Fibroblast of skin of abdomen (primary cell): ENCODE measurements at regions not wholly inside any gene's neighbourhood (a gene's known extent, or its start where the extent isn't known, plus 50 kb on each side); places are given as distances from the start of the nearest gene placed in this dataset.
"Not testable (repeated sequence)": the region's sequence is repeated elsewhere in the genome, so short reads cannot be mapped to it uniquely, and the experiment has no call there.

Source experiments
- DNase-seq: peaks from one replicate; pipeline ENCODE4 v3.0.0-alpha.2; 2013

GRCh38 chr21:26320596-26320995, 150.0 kb upstream of the APP start:
- DNase-seq = no peak

DNA sequence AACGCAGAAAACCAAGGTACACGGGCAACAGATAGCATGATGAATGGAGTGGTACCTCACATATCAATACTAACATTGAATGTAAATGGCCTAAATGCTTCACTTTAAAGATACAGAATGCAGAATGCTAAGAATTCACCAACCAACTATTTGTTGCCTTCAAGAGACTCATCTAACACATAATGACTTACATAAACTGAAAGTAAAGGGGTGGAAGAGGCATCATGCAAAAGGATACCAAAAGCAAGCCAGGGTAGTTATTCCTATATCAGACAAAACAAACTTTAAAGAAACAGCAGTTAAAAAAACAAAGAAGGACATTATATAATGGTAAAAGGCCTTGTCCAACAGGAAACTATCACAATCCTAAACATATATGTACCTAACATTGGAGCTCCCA, 137.1 kb upstream of the APP start:
- no peak for DNase-seq

DNA sequence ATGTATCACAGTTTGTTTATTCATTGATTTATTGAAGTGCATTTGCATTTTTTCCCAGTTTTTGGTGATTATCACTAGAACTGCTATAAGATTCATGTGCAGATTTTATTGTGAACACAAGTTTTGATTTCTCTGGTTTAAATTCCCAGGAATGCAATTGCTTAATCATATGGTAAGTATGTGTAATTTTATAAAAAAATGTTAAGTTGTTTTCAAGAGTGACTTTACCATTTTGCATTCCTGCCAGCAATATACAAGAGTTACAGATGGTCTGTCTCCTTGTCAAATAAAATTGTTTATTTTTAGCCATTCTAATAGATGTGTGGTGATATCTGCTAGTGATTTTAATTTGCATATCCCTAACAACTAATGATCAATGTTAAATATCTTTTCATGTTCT, 127.3 kb upstream of the APP start:
- peak; percentile 23 for DNase-seq

DNA sequence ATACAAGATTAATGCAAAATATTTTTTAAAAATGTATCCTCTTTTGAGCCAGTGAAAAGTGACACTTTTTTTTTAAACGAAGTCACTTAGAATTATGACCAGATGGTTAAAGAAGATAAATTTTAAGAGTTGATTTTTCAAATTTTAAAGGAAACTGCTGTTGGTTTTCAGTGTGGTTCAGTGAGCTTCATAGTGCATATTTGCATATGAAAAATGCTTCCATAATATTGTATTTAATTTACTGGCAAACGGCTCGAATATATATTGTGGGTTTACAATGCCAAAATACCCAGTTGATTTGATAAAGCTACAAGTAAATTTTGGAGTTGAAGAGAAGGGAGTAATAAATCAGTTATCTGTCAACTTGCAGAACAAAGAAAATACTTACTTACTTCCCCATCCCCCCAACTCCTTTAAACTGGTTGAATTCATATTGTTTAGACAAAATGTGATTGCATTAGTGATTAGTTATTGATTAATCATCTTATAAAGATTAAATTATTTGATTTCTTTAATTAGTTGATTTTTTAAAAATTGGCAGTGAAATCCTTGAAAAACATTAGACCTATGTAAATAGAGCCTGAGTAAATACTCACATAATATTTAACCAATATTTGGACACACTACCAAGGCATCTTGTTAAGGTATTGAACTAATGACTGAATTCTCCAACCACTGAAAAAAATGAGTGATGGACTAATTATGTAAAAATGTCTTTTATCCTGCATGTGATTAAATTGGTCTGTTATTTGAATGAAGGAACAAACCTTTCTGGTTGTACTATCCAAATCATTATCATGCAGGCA, 122.8 kb upstream of the APP start:
- no peak for DNase-seq

- DNase-seq = no peak
Measured at GRCh38 chr21:26288026-26288425, 117.5 kb upstream of the APP start.

- DNase-seq = no peak
Measured at GRCh38 chr21:26284531-26284930, 114.0 kb upstream of the APP start.

DNA sequence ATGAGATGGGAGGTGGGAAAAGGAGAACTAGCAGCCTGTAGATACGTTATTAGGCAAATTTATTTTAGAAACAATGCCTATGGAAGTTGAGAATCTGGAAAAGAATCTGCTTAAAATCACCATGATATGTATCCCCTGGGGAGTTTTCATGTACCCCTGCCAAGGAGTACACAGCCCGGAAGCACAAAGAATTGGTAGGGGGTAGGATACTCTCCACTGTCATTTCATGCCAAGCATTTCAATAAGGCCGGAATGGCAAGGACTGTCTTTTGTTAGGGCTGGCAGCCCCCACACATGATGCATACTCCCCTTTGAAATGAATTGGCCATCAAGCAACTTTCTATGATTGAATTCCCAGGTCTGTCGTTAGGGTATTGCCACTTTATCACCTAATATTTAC, 111.5 kb upstream of the APP start:
- DNase-seq = no peak

- no peak for DNase-seq
Measured at GRCh38 chr21:26281506-26281905, 110.9 kb upstream of the APP start.

- DNase-seq = peak; percentile 52
Measured at GRCh38 chr21:26280775-26281174, 110.2 kb upstream of the APP start.

DNA sequence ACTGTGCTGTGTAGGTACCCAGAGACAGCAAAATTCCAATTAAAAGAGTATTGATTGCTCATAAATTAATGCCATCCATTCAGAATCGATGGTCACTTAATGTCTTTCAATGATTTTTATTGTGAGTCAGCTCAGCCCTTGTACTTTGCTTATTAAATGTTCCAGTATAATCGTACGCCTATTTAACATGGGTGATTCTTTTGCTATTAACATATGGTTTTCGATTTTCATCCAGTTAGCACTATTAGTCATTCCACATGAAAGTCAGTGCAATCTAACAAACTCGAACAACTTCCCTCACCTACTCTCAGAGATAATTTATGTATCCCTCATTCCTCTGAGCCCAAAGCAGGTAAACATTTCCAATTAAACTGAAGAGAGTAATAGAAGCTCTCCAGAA, 109.6 kb upstream of the APP start:
- peak; percentile 14 for DNase-seq

DNA sequence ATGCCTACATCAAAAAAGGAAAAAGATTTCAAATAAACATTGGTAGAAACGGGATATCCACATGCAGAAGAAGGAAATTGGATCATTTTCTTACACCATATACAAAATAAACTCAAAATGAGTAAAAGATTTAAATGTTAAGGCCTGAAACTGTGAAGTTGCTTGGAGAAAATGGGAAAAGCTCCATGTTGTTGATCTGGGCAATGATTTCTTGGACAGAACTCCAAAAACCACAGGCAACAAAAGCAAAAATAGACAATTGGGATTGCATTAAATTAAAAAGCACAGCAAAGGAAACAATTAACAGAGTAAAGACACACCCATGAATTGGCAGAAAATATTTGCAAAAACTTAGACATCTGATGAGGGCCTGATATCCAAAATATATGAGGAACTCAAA, 105.2 kb upstream of the APP start:
- DNase-seq = no peak

DNA sequence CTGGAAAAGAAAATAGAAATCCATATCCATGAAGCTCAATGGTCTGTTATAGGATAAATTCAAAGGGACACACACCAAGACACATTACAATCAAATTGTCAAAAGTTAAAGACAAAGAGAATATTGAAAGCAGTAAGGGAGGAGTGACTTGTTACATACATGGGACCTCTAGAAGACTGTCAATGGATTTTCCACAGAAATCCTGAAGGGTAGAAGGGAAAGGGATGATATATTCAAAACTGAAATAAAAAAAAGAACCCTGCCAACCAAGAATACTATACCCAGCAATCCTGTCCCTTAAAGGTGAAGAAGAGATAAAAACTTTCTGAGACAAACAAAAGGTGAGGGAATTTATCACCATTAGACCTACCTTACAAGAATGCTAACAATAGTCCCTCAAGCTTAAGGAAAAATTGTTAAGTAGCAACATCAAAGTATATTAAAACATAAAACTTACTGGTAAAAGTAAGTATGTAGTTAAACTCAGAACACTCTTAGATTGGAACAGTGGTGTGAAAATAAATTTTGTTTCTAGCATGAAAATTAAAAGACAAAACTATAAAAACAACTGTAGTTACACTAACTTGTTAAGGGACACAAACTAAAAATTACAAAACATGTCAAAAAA, 103.2 kb upstream of the APP start:
- no peak for DNase-seq

- no peak for DNase-seq
Measured at GRCh38 chr21:26267389-26267788, 96.8 kb upstream of the APP start.

DNA sequence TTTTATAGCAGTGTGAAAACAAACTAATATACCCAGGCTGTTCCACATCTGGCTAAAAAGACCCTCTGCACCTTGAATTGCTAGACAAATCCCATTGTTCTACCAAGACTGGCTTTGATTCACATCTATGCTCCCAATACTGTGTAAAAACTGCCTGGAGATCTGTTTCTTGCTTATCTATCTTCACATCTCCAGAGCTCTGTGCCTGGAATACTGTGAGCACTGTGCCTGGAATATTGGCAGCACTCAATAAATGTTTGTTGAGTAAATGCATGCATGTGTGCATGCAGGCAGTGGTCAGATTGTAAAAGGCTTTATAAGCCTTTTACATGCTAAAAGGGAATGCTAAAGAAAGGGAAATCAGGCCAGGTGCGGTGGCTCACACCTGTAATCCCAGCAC, 75.5 kb upstream of the APP start:
- DNase-seq = no peak

- DNase-seq = no peak
Measured at GRCh38 chr21:26245428-26245827, 74.9 kb upstream of the APP start.

DNA sequence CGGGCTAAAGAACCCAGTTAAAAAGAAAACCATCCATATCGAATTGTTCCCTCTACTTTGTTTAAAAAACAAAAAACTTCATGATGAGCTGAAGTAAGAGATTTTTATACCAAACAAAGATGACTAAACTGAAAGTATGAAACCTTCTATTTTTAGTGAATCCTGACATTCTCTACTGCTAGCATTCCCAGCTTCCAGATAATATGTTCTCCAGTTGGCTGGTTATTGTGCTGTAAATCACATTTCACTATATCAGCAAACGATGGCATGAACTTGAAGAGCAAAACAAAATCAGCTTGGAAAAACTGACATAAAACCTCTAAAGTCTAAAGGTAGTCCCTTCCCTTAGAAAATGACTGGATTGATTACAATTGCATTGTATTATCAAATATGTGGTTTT, 68.1 kb upstream of the APP start:
- no peak for DNase-seq

DNA sequence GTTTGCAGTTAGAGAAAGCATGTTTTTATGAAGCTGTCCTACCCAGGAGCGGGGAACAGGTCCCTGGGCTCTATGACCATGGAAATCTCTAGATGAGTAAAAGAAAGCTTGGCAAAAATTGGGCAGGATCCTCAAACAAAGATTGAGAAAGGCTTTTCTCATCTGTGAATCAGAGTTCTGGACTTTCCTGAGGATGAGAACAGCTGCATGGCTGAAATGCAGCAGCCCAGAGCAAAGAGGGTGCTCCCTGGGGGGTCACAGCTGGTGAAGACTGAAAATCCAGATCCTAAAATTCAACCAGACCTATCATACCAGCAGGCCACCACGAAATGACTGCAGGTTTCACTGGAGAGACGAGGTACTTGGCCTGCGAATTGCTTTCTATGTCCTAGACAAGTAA, 65.7 kb upstream of the APP start:
- no peak for DNase-seq

- DNase-seq = not testable (repeated sequence)
Measured at GRCh38 chr21:26233297-26233696, 62.7 kb upstream of the APP start.

- DNase-seq = not testable (repeated sequence)
Measured at GRCh38 chr21:26232491-26232890, 61.9 kb upstream of the APP start.

- DNase-seq = peak; percentile 41
Measured at GRCh38 chr21:26227130-26227529, 56.6 kb upstream of the APP start.

- DNase-seq = no peak
Measured at GRCh38 chr21:26226724-26227123, 56.2 kb upstream of the APP start.

DNA sequence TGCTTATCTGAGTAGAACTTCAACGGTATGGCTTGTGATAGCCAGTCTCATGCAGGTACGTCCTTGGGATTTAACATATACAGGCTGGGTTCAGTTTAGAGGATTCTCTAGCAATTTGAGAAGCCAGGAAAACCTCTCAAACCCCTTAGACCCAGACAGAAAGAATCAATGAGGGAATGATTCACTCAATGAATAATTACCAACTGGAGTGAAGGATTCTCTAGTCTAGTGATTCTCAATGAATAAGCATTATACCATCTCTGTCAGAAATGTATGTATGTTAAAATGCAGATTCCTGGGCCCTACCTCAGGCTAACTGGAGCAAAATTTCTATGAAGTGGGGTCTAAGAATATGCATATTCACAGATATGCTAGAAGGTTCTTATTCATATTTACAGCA, 54.5 kb upstream of the APP start:
- DNase-seq = no peak

DNA sequence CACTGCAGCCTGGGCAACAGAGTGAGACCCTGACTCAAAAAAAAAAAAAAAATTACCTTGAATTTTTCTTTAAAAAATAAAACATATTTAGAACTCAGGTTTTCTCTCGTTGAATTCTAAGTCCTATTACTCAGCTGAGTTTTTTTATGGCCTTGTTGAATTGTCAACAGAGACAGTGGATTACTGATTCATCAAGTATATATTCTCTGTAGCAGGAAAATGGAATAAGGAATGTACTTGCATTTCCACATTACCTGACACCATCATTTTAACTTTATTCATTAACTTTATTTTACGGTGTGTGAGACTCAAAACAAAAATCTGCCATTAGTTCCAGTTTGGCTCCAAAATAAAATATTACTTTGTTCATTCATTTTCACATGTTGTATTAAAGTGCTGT, 53.8 kb upstream of the APP start:
- DNase-seq = no peak
